OCI-LY3 (cell line): ENCODE measurements at regions not wholly inside any gene's neighbourhood (a gene's known extent, or its start where the extent isn't known, plus 50 kb on each side); places are given as distances from the start of the nearest gene placed in this dataset.
"Not testable (repeated sequence)": the region's sequence is repeated elsewhere in the genome, so short reads cannot be mapped to it uniquely, and the experiment has no call there.

Experiments
- CTCF ChIP-seq: fragments of 200-600, 300-600 bp; sonication (generic); IDR thresholded peaks from 2 replicates; pipeline ENCODE4 v1.5.1; 2014; ENCODE audit warnings: antibody characterized with exemption, low read length, low read depth
- EZH2phosphoT487 ChIP-seq: fragments of 200-600 bp; shearing (Covaris generic); IDR thresholded peaks from 2 replicates; pipeline ENCODE4 v1.6.1; 2018; ENCODE audit warnings: antibody characterized with exemption, mixed run types, low read depth

DNA sequence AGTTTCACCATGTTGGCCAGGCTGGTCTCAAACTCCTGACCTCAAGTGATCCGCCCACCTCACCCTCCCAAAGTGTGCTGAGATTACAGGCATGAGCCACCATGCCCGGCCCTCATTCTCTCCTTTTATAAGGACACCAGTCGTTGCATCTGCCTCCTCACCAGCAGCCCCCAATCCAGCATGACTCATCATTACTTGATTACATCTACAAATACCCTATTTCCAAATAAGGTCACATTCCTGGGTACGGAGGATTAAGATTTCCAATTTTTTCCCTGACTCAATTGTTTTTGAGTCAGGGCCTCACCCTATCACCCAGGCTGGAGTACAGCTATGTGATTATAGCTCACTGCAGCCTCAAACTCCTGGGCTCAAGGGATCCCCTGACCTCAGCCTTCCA, 49.8 kb upstream of the DEFB108B start:
- not testable (repeated sequence) for TF ChIP-seq CTCF, EZH2phosphoT487
